NCI-H1436 treated with DMSO at 0.1 percent for 48 hours (cell line): ENCODE measurements at regions not wholly inside any gene's neighbourhood (a gene's known extent, or its start where the extent isn't known, plus 50 kb on each side); places are given as distances from the start of the nearest gene placed in this dataset.
"Not testable (repeated sequence)": the region's sequence is repeated elsewhere in the genome, so short reads cannot be mapped to it uniquely, and the experiment has no call there.

Experiments
- DNase-seq: peaks from one replicate; lab custom pipeline; 2025; lab: John Stamatoyannopoulos, UW

DNA sequence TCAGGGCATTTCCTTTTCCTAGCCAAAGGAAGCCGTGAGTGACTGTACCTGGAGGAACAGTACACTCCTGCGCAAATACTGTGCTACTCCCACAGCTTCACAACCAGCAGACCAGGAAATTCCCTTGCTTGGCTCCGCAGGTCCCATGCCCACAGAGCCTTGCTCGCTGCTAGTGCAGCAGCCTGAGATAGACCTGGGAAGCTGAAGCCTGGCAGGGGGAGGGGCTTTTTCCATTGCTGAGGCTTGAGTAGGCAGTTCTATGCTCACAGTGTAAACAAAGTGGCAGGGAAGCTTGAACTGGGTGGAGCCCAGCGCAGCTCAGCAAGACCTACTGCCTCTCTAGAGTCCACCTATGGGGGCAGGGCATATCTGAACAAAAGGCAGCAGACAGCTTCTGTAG, 291.2 kb downstream of the HGF start:
- DNase-seq = no peak

GRCh38 chr7:81478201-81478600, 291.6 kb downstream of the HGF start:
- not testable (repeated sequence) for DNase-seq

DNA sequence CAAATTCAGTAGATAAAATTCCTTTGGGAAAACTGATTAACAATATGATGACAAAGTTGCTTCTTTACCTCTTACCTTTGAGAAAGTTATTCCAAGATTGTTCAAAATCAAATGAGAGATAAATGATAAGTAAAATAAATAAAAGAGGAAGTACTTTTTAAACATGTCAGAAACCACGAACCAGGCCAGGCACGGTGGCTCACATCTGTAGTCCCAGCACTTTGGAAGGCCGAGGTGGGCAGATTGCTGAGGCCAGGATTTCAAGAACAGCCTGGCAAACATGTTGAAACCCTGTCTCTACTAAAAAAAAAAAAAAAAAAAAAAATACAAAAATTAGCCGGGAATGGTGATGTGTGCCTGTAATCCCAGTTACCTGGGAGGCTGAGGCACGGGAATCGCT, 296.6 kb downstream of the HGF start:
- DNase-seq = no peak

DNA sequence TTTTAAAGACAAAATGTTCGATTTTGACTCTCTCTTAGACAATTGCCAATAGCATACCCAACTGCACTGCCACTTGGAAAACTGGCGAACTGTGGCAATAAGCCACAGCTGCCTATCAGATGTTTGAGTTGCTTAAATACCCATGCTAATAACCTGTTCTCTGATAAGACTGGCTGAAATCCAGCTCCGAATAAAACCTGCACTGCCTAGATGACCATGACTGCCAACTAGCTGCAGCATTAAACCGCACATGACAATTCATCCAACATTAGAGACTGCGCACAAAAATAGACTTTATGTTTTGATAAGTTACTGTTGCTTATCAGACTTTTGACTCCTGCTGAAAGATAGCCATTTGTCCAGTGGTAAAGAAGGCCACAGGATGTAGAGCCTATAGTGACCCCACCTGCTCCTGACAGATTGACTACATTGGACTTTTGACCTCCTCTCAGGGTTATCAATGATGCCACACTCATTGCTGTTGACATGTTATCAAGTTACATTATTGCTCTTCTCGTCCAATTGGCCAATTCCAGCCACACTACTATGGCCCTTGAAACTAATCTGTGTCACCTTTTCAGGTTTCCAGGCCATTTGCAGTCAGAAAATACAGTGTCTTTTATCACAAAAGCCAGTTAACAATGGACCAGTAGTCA, 299.0 kb downstream of the HGF start:
- no peak for DNase-seq

DNA sequence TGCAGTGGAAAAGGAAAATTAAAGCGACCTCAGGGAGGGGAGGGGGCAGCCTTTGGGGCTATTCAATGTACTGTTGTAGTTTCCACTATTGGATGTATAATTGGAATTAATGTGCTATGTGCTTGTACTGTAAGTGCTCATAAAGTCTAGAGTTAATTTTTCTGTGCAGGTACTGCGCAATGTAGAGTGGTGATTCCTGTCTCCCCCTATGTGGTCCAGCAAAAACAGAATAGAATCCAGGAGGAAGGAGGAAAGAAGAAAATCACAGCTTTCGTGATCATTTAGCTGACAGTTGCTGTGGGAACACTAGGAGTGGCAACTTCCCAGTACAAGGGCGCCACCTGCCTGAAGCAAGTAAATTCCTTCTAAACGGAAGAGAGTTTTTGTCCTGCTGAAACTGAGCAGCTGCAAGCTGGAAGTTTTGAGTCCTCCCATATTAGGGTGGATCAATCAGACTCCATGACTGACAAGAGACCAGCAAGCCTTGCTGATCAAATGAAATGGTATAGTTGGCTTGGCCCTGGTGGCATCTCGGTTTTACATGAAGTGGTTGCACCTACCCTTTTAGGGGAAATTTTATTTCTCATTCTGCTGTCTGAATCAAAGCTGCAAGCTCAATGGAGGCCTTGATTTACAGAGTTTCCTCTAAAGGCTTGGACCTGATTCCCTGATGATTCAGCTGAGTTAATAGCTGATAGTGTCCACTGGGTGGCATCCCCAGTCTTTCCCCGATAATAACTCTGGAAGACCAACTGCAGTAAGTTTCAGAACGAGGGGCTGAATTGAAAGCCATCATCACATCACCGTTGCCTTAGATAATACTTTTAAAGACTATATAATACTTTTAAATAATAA, 299.8 kb downstream of the HGF start:
- DNase-seq = peak; percentile 17

DNA sequence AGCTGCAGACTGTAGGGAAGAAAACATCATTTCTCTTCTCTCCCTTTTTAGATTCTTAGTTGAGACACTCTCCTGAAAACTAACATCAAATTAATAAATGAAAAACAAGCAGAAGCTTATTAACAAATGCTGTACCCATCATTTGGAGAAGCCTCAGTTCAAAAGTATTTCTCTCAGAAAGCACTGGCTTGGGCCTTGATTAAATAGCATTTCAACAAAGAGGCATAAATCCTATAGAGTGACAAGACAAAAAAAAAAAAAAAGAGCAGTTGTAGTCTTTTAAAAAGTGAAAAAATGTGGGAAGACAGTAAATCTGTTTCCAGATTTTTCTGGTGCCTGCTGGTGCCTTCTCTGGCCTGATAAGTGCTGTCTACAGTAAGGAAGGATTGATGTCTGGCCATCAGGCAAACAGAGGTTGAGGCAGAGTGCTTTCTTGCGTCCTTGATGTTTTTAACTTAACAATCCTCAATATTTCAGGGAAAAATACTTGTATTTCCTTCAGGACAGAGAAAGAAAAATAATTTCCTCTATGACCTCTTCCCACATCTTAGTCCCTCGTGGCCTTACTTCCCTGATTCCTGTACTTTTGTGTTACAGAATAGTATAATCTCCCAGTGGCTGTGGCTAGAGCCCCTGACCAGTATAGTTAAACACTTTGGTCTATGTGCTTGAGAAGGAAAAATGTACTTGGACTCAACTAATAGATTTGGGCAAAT, 300.5 kb downstream of the HGF start:
- no peak for DNase-seq

DNA sequence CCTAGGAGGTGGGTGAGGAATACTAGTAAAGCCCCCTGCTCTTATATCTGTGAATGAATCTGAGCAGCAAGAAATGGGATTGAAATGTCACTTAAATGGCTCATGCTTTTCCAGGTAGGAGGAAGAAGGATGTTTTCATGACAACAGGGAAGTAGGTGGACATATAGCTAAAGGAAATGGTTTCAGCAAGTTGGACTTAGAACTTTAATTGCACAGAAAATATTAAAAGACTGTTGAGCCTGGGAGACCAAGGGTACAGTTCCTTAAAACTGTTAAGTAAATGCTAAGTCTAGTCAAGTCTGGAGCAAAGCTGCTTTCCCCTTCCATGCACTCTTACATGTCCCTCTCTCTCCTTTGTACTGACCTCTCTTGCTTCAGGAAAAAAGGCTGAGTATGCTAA, 301.3 kb downstream of the HGF start:
- DNase-seq = no peak

DNA sequence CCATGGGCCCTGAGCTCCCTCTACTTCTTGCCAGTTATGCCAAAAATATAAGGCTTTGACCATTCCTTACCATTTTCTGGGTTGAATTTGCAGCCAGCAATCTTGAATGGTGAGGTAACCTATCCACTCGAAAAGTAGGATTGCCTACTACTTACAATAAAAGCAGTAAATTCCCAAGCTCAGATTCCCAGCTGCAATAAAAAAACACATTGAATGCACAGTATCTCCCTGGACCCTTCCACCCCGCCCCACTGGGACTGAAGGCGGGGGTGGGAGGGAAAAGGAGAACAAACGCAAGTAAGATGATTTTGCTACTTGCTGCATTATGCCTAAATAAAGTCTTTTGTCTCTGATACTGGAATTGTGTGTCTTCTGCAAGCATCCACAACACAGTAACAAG, 301.9 kb downstream of the HGF start:
- no peak for DNase-seq

DNA sequence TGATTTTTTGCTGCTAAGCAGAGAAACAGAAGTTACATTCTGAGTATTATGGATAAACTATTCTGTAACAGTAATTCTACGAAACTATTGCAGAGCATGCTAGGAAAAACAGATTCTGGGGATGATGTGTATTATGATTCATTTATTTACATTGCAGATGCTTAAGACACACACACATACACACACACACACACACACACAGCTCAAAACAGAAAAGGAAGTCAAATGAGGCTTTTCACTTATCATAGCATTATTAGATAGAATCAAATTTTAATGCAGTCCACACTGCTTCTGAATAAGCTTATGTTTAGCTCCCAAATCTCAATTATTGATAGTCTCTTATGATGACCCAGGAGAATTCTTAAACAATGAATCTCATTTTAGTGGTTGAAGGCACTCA, 307.2 kb downstream of the HGF start:
- DNase-seq = no peak

DNA sequence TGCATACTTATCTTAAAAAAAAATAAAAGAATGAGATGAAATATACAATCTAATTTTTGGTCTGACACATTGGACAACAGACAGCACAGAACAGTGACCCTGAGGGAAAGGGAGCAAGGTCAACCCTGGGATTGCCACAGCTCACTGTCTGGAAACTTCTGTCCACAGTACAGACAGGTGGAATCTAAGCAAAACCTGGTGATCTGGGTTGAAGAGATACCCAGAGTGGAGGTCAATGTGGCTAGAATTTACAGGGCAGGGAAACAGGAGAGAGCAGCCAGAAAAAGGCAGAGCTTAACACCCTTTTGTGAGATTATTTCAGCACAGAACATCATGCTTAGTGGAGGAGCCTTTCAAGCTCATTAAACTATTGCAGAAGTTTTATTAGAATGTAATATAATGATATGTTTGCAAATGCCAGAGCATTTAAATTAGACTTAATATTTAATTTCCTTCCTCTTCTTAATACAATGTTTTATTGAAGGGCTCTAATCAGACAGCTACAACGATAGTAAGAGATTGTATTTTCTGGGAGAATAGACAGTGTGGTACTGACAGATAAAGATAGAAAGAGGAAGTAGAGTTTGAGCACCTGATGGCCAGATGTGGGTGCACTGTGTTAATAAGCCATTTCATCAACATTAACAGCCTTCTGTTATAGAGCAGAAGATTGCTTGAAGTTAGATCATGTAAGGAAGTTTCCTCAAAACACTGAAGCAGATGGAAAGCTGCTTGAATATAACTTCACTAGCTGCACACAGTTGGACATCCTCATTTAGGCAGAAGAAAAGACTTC, 309.4 kb downstream of the HGF start:
- no peak for DNase-seq

DNA sequence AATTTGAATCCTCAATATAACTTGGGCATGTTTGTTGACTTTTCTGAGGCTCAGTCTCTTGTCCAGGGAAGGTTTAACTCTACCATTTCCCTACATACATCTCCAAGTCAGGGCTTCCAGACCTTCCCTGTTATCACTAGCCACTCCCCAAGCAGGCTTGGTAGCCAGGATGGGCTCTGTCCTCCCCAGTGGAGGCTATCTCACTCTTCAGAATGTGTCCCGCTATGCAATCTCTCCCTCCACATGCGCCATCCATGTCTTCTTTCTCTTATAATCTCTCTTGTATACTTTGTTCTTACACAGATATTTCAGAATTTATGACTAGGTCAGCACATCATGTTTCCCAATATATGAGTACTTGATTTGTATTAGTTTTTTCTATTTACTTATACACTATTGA, 310.4 kb downstream of the HGF start:
- no peak for DNase-seq

GRCh38 chr7:81457852-81458522, 311.9 kb downstream of the HGF start:
- DNase-seq = no peak

DNA sequence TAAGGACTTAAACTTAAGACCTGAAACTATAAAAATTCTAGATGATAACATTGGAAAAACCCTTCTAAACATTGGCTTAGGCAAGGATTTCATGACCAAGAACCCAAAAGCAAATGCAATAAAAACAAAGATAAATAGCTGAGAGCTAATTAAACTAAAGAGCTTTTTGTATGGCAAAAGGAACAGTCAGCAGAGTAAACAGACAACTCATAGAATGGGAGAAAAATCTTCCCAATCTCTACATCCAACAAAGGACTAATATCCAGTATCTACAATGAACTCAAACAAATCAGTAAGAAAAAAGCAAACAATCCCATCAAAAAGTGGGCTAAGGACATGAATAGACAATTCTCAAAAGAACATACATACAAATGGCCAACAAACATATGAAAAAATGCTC, 316.1 kb downstream of the HGF start:
- not testable (repeated sequence) for DNase-seq

DNA sequence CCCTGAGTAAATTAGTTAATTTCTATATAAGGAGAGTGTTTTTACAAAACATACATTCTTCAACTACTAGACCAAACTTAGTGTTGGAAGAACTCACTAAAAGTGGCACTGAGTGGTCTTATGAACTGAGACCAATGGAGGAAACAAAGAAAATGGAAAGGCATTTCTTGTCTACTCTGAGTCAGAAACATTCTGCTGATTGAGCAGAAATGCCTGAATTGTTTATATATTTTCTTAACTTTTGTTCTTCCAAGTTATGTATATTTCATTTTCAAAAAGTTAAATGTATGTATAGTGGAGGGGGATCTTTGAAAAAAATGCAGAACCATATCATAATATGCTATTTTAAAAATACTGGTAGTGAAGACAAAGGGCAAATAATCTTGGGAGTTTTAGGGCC, 320.7 kb downstream of the HGF start:
- DNase-seq = no peak

GRCh38 chr7:81447351-81447952, 322.4 kb downstream of the HGF start:
- DNase-seq = no peak

- no peak for DNase-seq
These were observed 323.6 kb downstream of the HGF start for GRCh38 chr7:81446212-81446611.

- DNase-seq = no peak
These were observed 324.4 kb downstream of the HGF start for GRCh38 chr7:81445462-81445861.

DNA sequence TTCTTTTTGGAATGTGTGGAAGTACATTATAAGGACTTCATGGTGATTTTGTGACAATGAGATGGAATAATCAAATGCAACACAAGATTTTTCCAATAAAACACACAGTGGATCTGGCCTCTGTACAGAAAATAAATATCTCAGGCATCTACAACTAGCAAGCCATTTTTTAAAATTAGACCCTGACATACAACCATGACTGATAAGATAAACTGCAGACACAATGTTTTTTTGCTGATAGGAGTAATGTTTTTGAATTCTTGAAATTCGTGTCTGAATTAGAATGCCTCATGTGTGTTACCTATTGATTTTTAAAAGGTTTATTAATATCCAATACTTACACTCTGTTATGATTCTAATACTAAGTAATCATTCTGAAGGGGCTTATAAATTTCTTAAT, 328.1 kb downstream of the HGF start:
- DNase-seq = no peak

- no peak for DNase-seq
These were observed 330.3 kb downstream of the HGF start for GRCh38 chr7:81439591-81439990.

GRCh38 chr7:81437160-81437559, 332.7 kb downstream of the HGF start:
- DNase-seq = not testable (repeated sequence)

DNA sequence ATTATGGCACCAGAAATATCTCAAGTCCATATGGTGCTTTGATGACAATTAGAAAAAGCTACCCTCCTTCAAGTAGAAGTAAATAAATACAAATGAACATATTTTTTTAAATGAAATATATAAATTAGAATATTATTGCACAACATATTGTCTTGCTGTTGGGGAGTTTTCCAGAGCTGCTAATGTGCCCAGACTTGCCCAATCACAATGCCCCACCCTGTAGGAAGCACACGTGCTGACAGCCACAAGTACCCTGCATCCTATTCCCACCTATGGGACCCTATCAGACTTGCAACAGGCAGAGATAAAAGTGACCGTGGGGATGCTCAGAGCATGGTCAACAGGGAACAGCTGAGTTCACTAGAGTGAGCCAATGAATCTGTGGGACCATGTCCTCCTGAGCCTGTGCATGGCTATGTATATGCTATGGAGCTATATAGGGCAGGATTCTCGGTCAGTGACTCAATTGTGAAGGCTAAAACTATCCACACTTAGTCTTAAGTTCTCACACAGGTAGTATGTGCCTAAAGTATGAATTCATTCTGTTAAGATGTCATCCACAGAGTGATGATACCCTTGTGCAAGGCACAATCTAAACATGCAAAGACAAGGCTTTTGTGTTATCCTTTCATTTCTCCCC, 336.0 kb downstream of the HGF start:
- no peak for DNase-seq
